Muscle of back (tissue), 3 donors: ENCODE measurements at regions not wholly inside any gene's neighbourhood (a gene's known extent, or its start where the extent isn't known, plus 50 kb on each side); places are given as distances from the start of the nearest gene placed in this dataset.

Source experiments
- DNase-seq, 3 donors: peaks; one replicate each; pipeline versions ENCODE4 v3.0.0 to v3.0.0-alpha.2; 2013

DNA sequence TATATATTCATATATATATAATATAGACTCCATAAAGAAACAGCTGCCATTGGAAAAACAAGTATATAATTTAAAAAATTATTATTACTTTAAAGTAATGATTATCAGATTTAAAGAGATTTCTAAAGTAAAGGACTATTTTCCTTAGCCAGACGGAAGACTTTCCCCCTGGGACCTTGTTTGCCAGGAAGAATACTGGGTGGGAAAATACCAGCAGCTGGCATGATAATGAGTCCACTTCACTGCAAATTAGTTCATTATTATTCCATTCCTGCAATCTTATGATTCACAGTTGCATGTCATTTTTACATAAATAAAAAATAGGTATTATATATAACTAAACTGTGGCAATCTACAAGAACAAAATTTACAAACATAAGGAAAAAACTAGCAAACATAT lies 339.8 kb upstream of the CDH7 start:
- DNase-seq, result no peak

DNA sequence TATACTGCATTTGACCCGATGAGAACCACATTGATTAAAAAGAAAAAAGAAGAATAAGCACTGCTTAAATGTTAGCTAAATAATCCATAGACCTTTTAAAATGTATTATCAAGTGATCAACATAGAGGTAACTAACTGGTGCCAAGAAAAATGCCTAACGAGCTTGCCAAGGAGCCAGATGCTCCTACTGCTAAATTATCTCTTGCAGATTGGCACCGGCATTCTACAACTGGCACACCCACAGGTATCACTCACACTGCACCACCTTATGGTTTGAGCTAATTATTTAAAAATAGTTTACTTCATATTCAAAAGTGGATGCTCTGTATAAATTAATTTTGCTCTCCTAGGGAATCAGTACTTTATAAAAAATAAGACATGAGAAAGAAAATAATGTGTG lies 341.6 kb upstream of the CDH7 start:
- no peak for DNase-seq

DNA sequence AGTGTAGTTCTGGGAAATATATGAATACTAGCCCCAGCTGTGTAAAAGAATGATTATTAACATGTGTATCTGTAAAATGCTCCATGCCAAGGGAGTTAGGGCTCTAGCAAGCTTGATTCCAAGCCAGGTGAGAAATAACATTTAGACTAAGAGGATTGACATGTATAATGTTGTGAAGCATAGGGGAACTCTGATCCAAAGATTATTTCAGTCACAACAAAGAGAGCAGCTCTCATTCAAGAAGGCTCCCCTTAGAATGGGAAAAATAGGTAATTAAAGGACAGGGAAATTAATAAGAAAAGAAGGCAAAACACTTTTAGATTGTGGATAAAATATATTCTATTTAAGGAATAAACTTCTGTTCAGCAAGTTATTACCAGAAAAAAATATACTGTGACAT lies 347.3 kb upstream of the CDH7 start:
- DNase-seq, result no peak

DNA sequence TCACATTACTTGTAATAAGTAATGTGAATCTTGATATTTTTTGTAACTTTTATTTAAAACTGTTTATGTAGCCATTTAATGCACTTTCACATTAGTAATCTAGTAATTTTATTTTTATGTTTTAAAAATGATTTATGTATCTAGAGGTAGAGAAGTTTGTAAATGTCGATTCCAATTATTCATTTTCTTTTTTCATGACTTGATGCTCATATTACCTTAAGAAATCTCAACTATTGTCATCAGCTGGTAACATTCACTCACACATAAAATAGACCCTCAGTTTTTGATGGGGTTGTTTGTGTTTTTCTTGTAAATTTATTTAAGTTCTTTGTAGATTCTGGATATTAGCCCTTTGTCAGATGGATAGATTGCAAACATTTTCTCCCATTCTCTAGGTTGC lies 351.7 kb upstream of the CDH7 start:
- no peak for DNase-seq

DNA sequence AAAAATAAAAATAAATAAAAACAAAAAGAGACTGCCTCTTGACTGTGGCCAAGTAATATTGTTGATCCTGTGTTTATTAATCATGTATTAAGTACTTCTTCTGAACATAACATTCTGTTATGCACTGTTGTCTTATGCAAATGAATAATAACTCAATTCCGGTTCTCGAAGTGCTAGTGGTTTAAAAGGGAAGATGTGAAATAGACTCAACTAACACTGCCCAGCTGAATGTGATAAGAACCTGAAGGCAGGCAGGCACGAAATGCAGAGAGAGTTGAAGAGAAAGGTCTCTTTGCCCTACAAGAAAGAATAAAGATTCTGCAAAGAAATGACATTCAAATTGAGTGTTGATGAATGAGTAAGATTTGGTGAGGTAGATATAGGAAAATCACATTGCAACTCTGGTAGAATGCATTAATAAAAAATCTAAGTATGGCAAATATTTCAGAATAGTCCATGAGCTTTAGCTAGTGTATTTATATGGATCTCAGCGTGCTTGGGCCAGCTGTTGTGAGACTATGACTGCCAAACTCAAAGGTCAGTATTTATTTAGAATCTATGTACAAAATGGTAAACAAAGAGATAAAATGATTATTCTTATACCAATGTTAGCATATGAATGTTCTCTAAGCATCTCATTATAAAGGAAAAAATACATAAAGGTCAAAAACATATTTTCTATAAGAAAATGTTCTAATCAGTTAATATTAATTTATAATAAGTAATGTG lies 352.3 kb upstream of the CDH7 start:
- no peak for DNase-seq

DNA sequence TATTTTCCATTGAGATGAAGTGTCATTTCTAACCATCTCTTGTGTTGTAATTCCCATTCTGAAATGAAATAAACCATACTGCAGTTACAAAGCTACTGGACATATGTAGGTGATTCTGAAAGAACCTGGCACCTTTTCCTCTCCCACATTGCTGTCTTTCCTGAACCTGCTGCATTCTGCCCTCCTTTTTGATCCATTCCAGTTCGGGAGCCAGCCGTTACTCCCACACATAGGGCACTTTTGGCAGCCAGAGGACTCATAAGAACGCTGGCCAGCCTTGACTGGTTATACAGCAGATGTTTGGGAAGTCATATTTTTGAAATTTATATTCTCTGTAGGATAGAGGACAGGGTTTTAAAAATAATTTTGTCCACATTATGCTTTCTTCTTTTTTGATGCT lies 369.8 kb upstream of the CDH7 start:
- DNase-seq, result peak in 2 of 3 donors; percentile 4 to 24

DNA sequence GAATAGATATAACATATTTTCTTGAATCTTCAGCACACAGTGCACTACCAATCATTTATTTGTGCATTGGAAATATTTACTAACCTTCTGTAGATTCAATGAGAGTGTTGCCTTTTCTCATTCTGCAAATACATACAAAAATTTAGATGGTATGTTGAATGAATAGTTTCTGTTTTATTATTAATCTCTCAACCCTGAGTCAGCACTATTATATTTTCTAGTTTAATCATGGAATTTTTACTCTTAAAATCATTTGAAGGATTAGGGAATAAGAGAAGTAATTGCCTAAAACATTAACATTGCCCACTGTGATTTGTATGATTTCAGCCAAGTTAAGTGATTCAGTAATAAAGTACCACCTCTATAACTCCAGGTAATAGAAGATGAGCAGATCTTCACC lies 370.2 kb upstream of the CDH7 start:
- DNase-seq, result no peak

DNA sequence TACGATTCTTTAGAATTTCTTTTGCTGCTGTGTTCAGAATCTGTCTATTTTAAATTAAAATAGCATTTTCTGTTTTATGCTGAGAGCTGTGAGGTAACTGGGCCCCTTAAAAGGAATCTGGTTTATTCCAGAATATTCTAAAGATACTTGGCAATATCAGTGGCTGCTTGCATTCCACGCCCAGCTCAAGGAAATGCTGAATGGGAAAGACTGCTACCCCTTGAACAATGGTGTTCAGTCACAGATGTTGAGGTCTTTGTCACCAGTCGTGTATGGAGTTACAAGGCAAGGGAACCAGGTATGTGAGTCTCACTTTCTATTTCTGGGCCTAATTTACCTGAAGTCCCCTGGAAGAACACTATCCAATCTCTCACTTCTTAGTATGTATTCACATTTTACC lies 377.9 kb upstream of the CDH7 start:
- DNase-seq, result no peak

DNA sequence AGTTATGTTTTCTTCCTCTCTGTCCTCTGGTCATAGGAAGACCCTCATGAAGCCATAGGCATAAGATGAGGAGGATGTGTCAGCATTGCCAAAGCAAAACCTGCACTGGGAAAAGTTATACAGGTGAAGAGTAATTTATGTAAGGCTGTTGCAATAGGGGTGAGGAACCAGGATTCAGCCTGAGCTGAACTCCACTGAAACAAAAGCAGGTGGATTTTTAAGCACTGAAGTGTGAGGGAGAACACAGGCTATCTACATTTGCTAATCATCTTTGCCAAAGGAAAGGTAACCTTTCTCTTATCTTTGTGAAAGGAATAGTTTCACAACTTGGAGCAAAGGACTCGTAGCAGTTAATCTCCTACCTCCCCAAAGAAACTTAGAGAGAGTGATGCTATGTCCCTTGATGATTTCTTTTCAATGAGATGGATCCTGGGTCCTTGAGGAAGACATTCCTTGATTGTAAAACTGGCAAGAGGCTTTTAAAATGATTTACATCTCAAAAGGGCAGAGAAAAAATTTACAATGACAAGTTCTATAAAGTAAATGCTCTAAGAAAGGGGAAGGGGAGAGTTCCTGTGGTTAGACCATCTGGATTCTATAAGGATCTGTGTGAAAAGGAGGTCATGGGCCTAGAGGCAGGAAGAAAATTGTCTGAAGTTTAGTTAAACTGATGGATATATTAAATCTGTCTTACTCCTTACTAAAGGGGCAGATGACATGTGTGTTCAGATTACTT lies 385.4 kb upstream of the CDH7 start:
- DNase-seq, result no peak

DNA sequence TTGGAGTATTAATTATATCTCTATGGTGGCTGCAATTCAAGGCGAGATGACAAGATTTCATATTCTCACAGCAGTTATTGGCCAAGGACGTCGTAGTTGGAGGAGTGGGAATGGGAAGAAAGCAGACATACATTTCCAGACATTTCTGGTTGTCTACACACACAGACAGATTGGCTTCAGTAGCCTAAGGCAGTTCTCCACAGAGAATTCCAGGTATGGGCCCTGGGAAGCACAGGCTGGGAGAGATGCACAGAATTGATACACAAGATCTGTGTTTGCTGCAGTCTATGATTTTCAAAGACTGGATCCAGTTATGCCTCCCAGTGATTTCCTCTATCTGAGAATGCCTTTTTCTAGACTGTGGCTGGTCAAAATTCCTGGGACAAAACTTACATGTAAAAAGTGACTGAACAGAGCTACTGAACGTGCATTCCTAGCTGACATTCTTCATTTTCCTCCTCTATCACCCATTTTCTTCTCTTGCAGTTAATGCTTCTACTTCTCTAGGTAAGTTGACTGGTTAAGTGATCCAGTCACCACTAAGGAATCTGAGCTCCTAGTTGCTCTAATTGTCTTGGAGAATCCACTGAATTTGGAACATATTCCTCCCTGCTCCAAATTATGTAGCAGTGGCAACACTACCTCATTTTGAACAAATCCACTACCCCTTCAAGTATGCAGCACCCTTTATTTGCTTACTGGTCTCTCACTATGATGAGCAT lies 386.7 kb upstream of the CDH7 start:
- DNase-seq, result no peak

DNA sequence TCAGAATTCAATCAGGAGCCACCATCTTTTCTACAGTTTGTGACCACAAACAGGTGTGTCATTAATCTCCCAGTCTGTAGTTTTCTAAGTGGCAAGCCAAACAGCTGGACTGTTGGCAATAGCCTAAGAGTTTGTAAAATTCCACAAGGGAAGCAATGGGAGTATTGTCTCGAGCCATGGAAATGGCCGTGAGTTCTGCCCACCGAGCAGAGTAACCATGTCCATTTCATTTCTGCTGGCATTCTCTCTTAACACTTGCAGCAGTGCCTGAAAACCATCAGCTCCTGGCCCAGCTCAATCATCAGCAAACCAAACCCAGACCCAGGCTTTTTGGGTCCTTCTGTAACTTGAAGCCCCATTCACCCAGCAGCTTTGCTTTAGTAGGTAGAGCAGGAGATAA lies 387.8 kb upstream of the CDH7 start:
- DNase-seq, result peak in 1 of 3 donors; percentile 8

DNA sequence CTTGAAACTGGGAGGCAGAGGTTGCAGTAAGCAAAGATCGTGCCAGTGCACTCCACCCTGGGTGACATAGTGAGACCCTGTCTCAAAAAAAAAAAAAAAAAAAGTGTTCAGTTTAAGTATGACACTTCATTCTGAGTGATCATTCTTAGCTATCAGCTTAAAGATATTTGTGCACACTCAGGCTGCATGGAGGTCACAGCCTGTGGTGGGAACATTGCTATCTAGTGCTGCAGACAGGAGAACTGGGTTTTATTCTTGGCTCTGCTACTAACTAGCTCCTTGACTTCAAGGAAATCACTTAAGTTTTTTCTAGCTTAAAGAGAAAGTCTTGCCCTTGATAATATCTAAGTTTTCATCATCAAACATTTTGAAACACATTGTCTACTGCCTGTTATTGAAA lies 391.3 kb upstream of the CDH7 start:
- DNase-seq, result no peak

DNA sequence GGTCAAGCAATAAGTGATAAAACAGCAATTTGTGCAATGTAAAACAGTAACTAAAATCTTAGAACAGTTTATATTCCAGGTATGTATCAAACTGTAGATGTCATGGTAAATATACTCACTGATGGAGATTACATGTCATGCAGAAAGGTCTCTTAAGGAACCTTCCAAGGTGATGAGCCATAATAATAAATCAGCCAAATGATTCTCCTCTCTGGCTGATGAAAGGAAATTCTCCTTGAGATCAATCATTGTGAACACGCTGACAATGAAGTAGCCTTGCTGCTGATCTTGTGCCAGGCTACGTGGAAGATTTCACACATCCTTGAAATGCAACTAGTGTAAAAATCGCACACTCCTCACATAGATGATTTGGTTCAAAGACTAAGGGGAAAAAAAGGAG lies 392.5 kb upstream of the CDH7 start:
- DNase-seq, result no peak

DNA sequence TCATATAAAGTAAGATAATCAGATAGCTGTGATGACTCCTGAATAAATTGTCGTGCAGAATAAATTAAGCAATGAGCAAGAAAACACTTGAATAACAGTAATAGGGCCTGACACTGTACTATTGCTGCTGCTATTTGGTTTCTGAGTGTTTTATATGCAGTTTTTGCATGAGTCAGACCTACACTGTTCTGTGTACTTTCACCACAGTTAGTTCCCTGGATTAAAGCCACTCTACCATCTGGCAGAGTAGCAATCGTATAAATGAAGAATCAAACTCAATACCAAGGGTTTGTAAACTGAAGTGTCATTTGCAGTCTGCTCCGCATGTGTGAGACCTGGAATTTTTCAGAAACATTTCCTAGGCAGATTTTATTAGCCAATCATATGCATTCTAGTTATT lies 398.6 kb upstream of the CDH7 start:
- no peak for DNase-seq

DNA sequence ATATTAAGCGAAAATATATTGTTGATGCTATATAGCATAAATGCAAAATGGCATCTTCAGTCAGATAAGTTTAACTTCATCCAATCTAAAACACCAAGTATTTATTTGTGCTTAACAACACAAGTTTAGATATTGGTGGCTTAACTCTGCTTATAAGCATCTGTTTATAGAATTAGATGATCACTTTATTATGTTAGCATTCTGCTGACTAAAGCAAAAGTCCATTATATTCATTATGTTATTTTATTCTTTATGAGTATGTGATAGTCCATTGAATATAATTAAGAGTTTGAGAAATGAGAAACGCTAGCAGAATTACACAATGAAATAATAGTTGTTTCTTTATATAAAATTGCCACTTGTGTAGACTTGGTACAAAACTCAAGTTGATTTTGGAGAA lies 401.2 kb upstream of the CDH7 start:
- DNase-seq, result no peak

DNA sequence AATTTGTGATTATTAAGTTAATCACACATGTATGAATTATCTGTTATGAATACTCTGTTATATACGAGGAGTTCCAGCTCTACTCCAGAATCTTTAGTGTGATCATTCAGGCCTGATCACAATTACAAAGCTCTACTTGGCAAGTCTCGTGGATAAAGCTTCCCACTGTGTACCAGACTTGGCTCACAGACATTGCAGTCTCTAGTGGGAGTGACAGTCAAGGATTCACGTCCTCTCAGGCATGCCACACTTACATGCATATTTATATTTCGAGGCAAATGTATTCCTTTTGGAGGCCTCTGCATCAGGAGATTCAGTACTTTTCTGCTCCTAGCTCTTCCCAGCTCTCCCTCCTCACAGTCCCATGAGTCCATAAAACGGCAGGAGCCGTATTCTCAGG lies 403.4 kb upstream of the CDH7 start:
- no peak for DNase-seq

DNA sequence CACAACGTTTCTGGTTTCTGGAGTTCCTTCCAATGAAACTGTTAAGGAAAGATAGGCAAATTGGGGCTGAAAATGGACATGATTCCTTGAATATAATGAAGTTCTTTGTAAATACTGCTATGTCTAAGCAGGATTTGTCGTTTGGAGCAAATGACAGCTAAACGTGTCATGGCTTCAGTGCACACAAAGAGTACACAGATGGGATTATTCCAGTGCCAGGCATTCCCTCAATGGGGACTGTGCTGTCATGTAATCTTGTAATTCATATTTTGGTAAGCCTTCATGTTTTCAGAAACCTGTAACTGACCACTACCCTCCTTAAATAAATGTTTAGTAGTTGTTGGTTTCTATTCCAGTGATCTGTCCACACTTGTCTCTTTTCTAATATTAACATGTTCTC lies 404.7 kb upstream of the CDH7 start:
- no peak for DNase-seq

DNA sequence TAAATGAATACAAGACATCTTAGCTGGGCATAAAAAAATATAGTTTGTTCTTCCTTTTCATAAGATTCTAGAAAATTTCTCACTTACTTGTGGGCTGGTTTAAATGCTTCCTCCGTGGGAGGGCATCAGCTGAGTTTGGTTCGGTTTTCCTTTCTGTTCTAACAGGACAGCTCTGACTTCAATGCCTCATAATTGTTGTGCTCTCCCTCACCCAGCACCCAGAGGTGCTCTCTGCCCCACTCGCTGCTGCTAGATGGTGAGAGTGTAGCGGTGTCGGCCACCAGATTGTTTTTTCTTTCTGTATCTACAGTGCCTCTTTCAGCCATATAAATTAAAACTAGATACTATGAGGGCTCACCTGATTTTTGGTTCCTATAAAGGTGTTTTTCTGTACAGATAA lies 407.2 kb upstream of the CDH7 start:
- DNase-seq, result no peak

DNA sequence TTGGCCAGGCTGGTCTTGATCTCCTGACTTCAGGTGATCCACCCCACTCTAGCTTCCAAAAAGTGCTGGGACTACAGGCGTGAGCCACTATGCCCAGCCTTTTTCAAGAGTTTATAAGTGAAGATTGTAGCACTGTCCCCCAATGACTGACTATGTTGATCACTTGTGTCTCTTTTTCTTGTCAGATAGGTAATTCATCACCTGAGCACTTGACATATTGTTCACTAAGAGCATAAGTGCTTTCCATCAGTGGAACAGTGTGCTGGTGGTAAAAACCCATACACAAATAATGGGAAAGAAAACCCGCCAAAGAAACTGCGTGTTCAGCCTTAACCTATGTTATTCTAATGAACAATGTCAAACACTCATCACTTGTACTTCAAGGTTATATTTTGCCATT lies 414.4 kb upstream of the CDH7 start:
- DNase-seq, result no peak

DNA sequence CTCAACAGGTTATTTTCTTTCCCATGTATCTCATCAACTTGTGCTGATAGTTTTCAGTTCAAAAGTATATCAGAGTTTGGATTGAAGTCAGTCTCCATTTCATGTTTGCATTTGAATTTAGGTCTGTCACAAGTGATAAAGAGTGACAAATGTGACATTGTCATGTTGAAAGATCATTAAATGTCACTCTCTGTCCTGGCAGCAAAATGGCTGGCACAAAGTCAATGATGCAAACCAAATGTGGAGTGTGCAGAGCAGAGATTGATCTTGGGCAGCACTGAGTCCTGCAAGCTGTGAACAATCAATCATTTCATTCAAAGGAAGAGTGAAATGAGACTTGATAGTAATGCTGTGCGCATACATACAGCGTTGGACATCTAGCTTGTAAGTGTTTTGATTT lies 421.8 kb upstream of the CDH7 start:
- DNase-seq, result no peak

DNA sequence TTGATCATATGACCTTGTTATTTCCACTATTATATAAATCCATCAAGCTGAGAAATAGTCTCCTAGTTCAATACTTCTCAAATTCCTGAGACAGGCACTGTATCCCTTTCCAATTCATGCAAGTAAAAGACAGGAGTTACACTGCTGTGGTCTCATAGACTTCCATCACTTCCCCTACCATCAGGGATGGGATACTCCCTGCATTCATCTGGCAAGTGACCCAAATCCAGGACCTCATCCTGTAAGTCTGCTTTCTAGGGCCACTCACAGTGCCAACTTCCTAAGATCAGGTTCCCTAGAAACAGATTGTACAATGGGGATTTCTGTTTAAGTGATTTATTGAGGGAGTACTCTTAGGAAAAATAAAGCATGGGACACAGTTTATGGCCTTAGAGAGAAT lies 424.0 kb upstream of the CDH7 start:
- DNase-seq, result no peak

DNA sequence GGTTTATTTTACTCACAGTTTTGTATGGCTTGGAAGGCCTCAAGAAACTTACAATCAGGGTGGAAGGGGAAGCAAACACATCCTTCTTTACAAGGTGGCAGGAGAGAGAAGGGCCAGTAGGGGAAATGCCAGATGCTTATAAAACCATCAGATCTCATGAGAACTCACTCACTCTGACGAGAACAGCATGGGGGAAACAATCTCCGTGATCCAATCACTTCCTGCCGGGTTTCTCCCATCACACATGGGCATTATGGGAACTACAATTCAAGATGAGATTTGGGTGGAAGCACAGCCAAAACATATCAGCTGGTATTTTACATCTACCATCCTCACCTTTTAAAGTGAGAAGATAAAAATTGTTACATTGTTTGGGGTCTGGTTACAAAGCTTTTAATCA lies 427.9 kb upstream of the CDH7 start:
- DNase-seq, result no peak

DNA sequence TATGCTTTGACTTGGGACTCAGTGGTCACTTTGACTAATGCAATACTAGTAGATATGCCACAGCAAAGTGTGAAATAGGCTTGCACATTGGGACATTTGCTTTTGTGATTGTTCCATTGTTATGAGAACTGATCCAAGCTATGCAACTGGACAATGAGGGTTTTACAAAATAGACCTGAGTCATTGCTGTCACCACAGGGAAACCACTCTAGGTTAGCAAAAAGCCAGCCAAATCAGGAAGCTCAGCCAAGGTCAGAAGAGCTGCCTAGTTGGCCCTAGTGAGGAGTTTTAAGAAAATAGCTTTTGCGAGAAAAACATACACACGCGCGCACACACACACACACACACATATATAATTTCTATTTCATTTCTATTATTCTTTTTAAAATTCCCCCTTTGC lies 452.4 kb upstream of the CDH7 start:
- no peak for DNase-seq
